HepG2 (cell line): ENCODE measurements at regions not wholly inside any gene's neighbourhood (a gene's known extent, or its start where the extent isn't known, plus 50 kb on each side); places are given as distances from the start of the nearest gene placed in this dataset.

Source experiments
- AHDC1 ChIP-seq: sonication (generic); formaldehyde crosslinking; IDR thresholded peaks from 2 replicates; pipeline ENCODE4 v1.5.1; 2020; ENCODE audit warnings: mild to moderate bottlenecking, missing genetic modification reagents, borderline replicate concordance
- CEBPB ChIP-seq: IDR thresholded peaks from 2 replicates; pipeline ENCODE4 v1.6.1; 2011; ENCODE audit warnings: low read depth, low read length, improper control_type of control experiment, borderline replicate concordance
- FOXK1 ChIP-seq: sonication (generic); formaldehyde crosslinking; IDR thresholded peaks from 2 replicates; pipeline ENCODE4 v1.4.0; 2020; ENCODE audit warnings: low read depth, missing genetic modification reagents, borderline replicate concordance
- HDAC2 ChIP-seq: sonication (generic); formaldehyde crosslinking; IDR thresholded peaks from 2 replicates; pipeline ENCODE4 v1.4.0; 2020; ENCODE audit warnings: missing genetic modification reagents
- IRF9 ChIP-seq: sonication (generic); formaldehyde crosslinking; IDR thresholded peaks from 2 replicates; pipeline ENCODE4 v1.8.0; 2022; ENCODE audit warnings: missing genetic modification reagents, mild to moderate bottlenecking, borderline replicate concordance
- MLX ChIP-seq: IDR thresholded peaks from 2 replicates; pipeline ENCODE4 v1.6.1; 2016
- MXD4 ChIP-seq: IDR thresholded peaks from 2 replicates; pipeline ENCODE4 v1.6.1; 2016; ENCODE audit warnings: mild to moderate bottlenecking, missing biosample characterization, missing genetic modification reagents
- RAD51 ChIP-seq: fragments of 450-650 bp; IDR thresholded peaks from 2 replicates; pipeline ENCODE4 v1.6.1; 2016; ENCODE audit warnings: borderline replicate concordance
- RARA ChIP-seq: IDR thresholded peaks from 2 replicates; pipeline ENCODE4 v1.6.1; 2016; ENCODE audit warnings: missing genetic modification reagents, missing compliant biosample characterization
- TARDBP ChIP-seq: sonication (generic); formaldehyde crosslinking; IDR thresholded peaks from 2 replicates; pipeline ENCODE4 v1.8.0; 2022; ENCODE audit warnings: mild to moderate bottlenecking, missing genetic modification reagents
- TOE1 ChIP-seq: sonication (generic); formaldehyde crosslinking; IDR thresholded peaks from 2 replicates; pipeline ENCODE4 v1.4.0; 2020; ENCODE audit warnings: mild to moderate bottlenecking, missing genetic modification reagents
- ZBTB38 ChIP-seq: sonication (generic); formaldehyde crosslinking; IDR thresholded peaks from 2 replicates; pipeline ENCODE4 v1.5.1; 2020; ENCODE audit warnings: mild to moderate bottlenecking, missing genetic modification reagents
- ZBTB42 ChIP-seq: sonication (generic); formaldehyde crosslinking; IDR thresholded peaks from 2 replicates; pipeline ENCODE4 v1.5.0; 2020; ENCODE audit warnings: mild to moderate bottlenecking, missing genetic modification reagents
- ZFY ChIP-seq: sonication (generic); formaldehyde crosslinking; IDR thresholded peaks from 2 replicates; pipeline ENCODE4 v1.4.0; 2020; ENCODE audit warnings: missing genetic modification reagents
- ZMYM3 ChIP-seq: sonication (generic); formaldehyde crosslinking; IDR thresholded peaks from 2 replicates; pipeline ENCODE4 v1.5.1; 2020; ENCODE audit warnings: mild to moderate bottlenecking, missing genetic modification reagents
- ZNF230 ChIP-seq: sonication (generic); formaldehyde crosslinking; IDR thresholded peaks from 2 replicates; pipeline ENCODE4 v1.4.0; 2020; ENCODE audit warnings: mild to moderate bottlenecking, missing genetic modification reagents
- ZNF24 ChIP-seq: fragments of 450-650 bp; IDR thresholded peaks from 2 replicates; pipeline ENCODE4 v1.6.1; 2017; ENCODE audit warnings: antibody characterized with exemption, mild to moderate bottlenecking
- ZNF382 ChIP-seq: sonication (generic); formaldehyde crosslinking; IDR thresholded peaks from 2 replicates; pipeline ENCODE4 v1.5.0; 2020; ENCODE audit warnings: missing genetic modification reagents, mild to moderate bottlenecking, borderline replicate concordance
- ZNF414 ChIP-seq: sonication (generic); formaldehyde crosslinking; IDR thresholded peaks from 2 replicates; pipeline ENCODE4 v1.5.0; 2020; ENCODE audit warnings: missing genetic modification reagents
- ZNF441 ChIP-seq: sonication (generic); formaldehyde crosslinking; IDR thresholded peaks from 2 replicates; pipeline ENCODE4 v1.7.0; 2021; ENCODE audit warnings: missing genetic modification reagents, borderline replicate concordance
- ZNF556 ChIP-seq: sonication (generic); formaldehyde crosslinking; IDR thresholded peaks from 2 replicates; pipeline ENCODE4 v1.4.0; 2020; ENCODE audit warnings: mild to moderate bottlenecking, missing genetic modification reagents, borderline replicate concordance
- ZNF615 ChIP-seq: sonication (generic); formaldehyde crosslinking; IDR thresholded peaks from 2 replicates; pipeline ENCODE4 v1.5.0; 2020; ENCODE audit warnings: mild to moderate bottlenecking, missing genetic modification reagents, borderline replicate concordance
- ZNF740 ChIP-seq: sonication (generic); formaldehyde crosslinking; IDR thresholded peaks from 2 replicates; pipeline ENCODE4 v1.4.0; 2020; ENCODE audit warnings: missing genetic modification reagents

GRCh38 chr21:38965910-38966504 lies 160.3 kb downstream of the ETS2 start (continued):
- TF ChIP-seq AHDC1 (CRISPR knock-in tag), result no peak
- TF ChIP-seq MLX, result peak; percentile 42; the same call in 1 of the 2 replicates
- TF ChIP-seq ZNF230 (CRISPR knock-in tag), result 0 out of 2 replicates have a peak, but pooled peaks have one; percentile 36
- 0 out of 2 replicates have a peak, but pooled peaks have one; percentile 74 for TF ChIP-seq TOE1 (CRISPR knock-in tag)
- TF ChIP-seq ZFY (CRISPR knock-in tag), result peak; percentile 26; the same call in 1 of the 2 replicates
- peak; percentile 55 for TF ChIP-seq TARDBP
- TF ChIP-seq MXD4 (CRISPR knock-in tag), result 0 out of 2 replicates have a peak, but pooled peaks have one; percentile 38
- peak; percentile 50; the same call in 1 of the 2 replicates for TF ChIP-seq ZNF414 (CRISPR knock-in tag)
- no peak for TF ChIP-seq ZBTB42 (CRISPR knock-in tag)
- no peak for TF ChIP-seq IRF9 (CRISPR knock-in tag)
- TF ChIP-seq RAD51, result peak; percentile 77; the same call in 1 of the 2 replicates
- TF ChIP-seq ZNF382 (CRISPR knock-in tag), result no peak
- 0 out of 2 replicates have a peak, but pooled peaks have one; percentile 22 for TF ChIP-seq ZMYM3 (CRISPR knock-in tag)
- TF ChIP-seq RARA (CRISPR knock-in tag), result peak; percentile 64
- TF ChIP-seq ZNF441 (CRISPR knock-in tag), result peak; percentile 57; the same call in 1 of the 2 replicates
- 0 out of 2 replicates have a peak, but pooled peaks have one; percentile 30 for TF ChIP-seq HDAC2
- peak; percentile 76 for TF ChIP-seq FOXK1
- TF ChIP-seq ZNF615 (CRISPR knock-in tag), result 0 out of 2 replicates have a peak, but pooled peaks have one; percentile 35
- 0 out of 2 replicates have a peak, but pooled peaks have one; percentile 22 for TF ChIP-seq ZNF24
- TF ChIP-seq ZNF740 (CRISPR knock-in tag), result no peak
- peak; percentile 50; the same call in 1 of the 2 replicates for TF ChIP-seq ZBTB38
- peak; percentile 84 for TF ChIP-seq CEBPB
- TF ChIP-seq ZNF556 (CRISPR knock-in tag), result peak; percentile 55; the same call in 1 of the 2 replicates
